ENCODE measurements at regions not wholly inside any gene's neighbourhood (a gene's known extent, or its start where the extent isn't known, plus 50 kb on each side); places are given as distances from the start of the nearest gene placed in this dataset.

DNA sequence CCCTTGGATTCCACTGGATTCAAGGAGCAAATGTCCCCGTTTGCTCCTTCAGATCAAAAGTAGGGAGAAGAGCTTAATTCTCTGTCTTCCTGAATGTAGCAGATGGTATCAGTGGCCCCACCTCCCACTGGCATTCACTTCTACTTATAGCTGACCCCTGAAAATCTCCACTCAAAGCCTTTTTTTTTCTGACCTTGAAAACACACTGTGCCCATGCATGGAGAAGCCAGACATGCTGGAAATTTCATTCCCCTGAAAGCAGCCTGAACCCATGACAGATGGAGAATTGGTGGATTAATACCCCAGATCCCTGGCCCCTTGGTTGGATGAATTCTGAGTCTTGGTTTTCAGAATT lies 76.6 kb upstream of the UBAC2 start:
- TF ChIP-seq CTCF (conservative IDR thresholded peaks at IDR 0.05 in 1 of 2, IDR thresholded peaks at IDR 0.05 in 1 of 2; ENCODE audit: low read depth in 1 of 2, low read length in 2 of 2) (no peak), EZH2 (IDR thresholded peaks at IDR 0.05; ENCODE audit: low read length, missing control alignments) (no peak)

All from fibroblast of lung (primary cell).